ENCODE measurements at regions not wholly inside any gene's neighbourhood (a gene's known extent, or its start where the extent isn't known, plus 50 kb on each side); places are given as distances from the start of the nearest gene placed in this dataset.

DNA sequence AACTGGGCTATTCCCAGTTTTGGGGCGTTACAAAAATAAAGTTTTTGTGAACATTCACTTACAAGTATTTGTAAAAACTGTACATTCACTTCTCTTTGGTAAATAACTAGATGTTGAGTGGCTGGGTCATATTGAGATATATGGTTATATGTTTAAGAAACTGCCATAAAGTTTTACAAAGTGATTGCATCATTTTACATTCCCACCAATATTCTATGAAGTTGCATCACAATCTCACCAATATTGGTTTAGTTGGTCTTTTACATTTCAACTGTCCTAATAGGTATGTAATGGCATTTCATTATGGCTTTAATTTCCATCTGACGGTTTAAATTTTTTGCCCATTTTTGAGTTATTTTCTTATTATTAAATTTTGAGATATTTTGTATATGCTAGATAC, 251.7 kb upstream of the GNAI1 start:
- POLR2A ChIA-PET: no interaction called here
- dilution Hi-C loops (cut with MboI; ENCODE audit: extremely low pct_ligation_motif_present, low sequenced_read_pairs) (no loop called here), intact Hi-C loops (cut with micrococcal nuclease) (no loop called here)
- no peak overlapping the region for H2AFZ ChIP-seq (ENCODE audit: low read depth, low read length)
- no peaks in the 10 kb centered on the region for H3K4me1 ChIP-seq (ENCODE audit: control insufficient read depth, extremely low read depth, insufficient read depth, low read length)
- H3K9me3 ChIP-seq (replicated peaks; ENCODE audit: control insufficient read depth, insufficient read depth, low read length): no peaks in the 10 kb centered on the region
- no peak overlapping the region for H3K27ac ChIP-seq (ENCODE audit: insufficient read depth, low read depth, low read length)
- H3K4me3 ChIP-seq (replicated peaks in 1 of 3; ENCODE audit: insufficient read depth in 1 of 3, low read depth in 1 of 3, low read length in 3 of 3): no peak overlapping the region
- H3K36me3 ChIP-seq (ENCODE audit: control insufficient read depth in 2 of 2, extremely low read depth in 1 of 2, insufficient read depth in 2 of 2, low read length in 2 of 2): no peaks in the 10 kb centered on the region
- no peaks in the 10 kb centered on the region for H3K79me2 ChIP-seq (ENCODE audit: control insufficient read depth, insufficient read depth, low read length)
- TF ChIP-seq POLR2A (IDR thresholded peaks at IDR 0.05; ENCODE audit: low read depth, low read length) (no peak), JUN (IDR thresholded peaks at IDR 0.05; ENCODE audit: borderline replicate concordance, insufficient read depth, insufficient read length, low read depth) (no peak), MYC (IDR thresholded peaks at IDR 0.05; ENCODE audit: low read depth, low read length) (no peak), EZH2 (IDR thresholded peaks at IDR 0.05; ENCODE audit: borderline replicate concordance, low read depth, low read length, severe bottlenecking) (no peak), FOS (IDR thresholded peaks at IDR 0.05; ENCODE audit: borderline replicate concordance, insufficient read depth, low read length) (no peak), GATA2 (IDR thresholded peaks at IDR 0.05; ENCODE audit: insufficient read depth, insufficient read length, low read depth, low read length) (no peak), POLR2AphosphoS5 (IDR thresholded peaks at IDR 0.05; ENCODE audit: insufficient read depth, low read depth, low read length) (no peak)
- TF ChIP-seq, protein P1, sequence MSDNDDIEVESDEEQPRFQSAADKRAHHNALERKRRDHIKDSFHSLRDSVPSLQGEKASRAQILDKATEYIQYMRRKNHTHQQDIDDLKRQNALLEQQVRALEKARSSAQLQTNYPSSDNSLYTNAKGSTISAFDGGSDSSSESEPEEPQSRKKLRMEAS (IDR thresholded peaks at IDR 0.05; ENCODE audit: insufficient read depth, insufficient read length): no peak
- no peak overlapping the region for H3K9ac ChIP-seq (replicated peaks; ENCODE audit: extremely low read depth, insufficient read depth, low read length)
- no peaks in the 10 kb centered on the region for H3K9me1 ChIP-seq (replicated peaks; ENCODE audit: control insufficient read depth, extremely low read depth, insufficient read depth, low read length)
- FAIRE-seq (no peak), DNase-seq (ENCODE audit: low read depth, low spot score) (no peak)
- no TSS peak for BruUV-seq (replicated peaks)
- no peaks in the 10 kb centered on the region for H4K20me1 ChIP-seq (replicated peaks; ENCODE audit: control insufficient read depth, extremely low read depth, insufficient read depth, low read length)
- CTCF ChIA-PET: no interaction called here
- H3K27me3 ChIP-seq (ENCODE audit: control insufficient read depth in 2 of 2, insufficient read depth in 2 of 2, low read length in 2 of 2): no peaks in the 10 kb centered on the region
- H3K4me2 ChIP-seq (ENCODE audit: insufficient read depth, low read length): no peak overlapping the region

GRCh38 chr7:79880312-79880711, 254.3 kb upstream of the GNAI1 start:
- TF ChIP-seq GATA2 (IDR thresholded peaks at IDR 0.05; ENCODE audit: insufficient read depth, insufficient read length, low read depth, low read length) (no peak), POLR2AphosphoS5 (IDR thresholded peaks at IDR 0.05; ENCODE audit: insufficient read depth, low read depth, low read length) (no peak)
- Histone ChIP-seq H3K4me3 (replicated peaks in 1 of 3; ENCODE audit: insufficient read depth in 1 of 3, low read depth in 1 of 3, low read length in 3 of 3) (no peak overlapping the region), H3K27ac (ENCODE audit: insufficient read depth, low read depth, low read length) (no peak overlapping the region), H3K9me1 (replicated peaks; ENCODE audit: control insufficient read depth, extremely low read depth, insufficient read depth, low read length) (no peaks in the 10 kb centered on the region), H3K4me1 (ENCODE audit: control insufficient read depth, extremely low read depth, insufficient read depth, low read length) (no peaks in the 10 kb centered on the region), H3K79me2 (ENCODE audit: control insufficient read depth, insufficient read depth, low read length) (no peaks in the 10 kb centered on the region), H3K27me3 (ENCODE audit: control insufficient read depth in 2 of 2, insufficient read depth in 2 of 2, low read length in 2 of 2) (no peaks in the 10 kb centered on the region), H4K20me1 (replicated peaks; ENCODE audit: control insufficient read depth, extremely low read depth, insufficient read depth, low read length) (no peaks in the 10 kb centered on the region), H2AFZ (ENCODE audit: low read depth, low read length) (no peak overlapping the region), H3K4me2 (ENCODE audit: insufficient read depth, low read length) (no peak overlapping the region), H3K9ac (replicated peaks; ENCODE audit: extremely low read depth, insufficient read depth, low read length) (no peak overlapping the region), H3K9me3 (replicated peaks; ENCODE audit: control insufficient read depth, insufficient read depth, low read length) (no peaks in the 10 kb centered on the region), H3K36me3 (ENCODE audit: control insufficient read depth in 2 of 2, extremely low read depth in 1 of 2, insufficient read depth in 2 of 2, low read length in 2 of 2) (no peaks in the 10 kb centered on the region)
- ChIA-PET CTCF (no interaction called here), POLR2A (no interaction called here)
- FAIRE-seq: no peak
- dilution Hi-C loops (cut with MboI; ENCODE audit: extremely low pct_ligation_motif_present, low sequenced_read_pairs) (no loop called here), intact Hi-C loops (cut with micrococcal nuclease) (no loop called here)
- DNase-seq (ENCODE audit: low read depth, low spot score): no peak
- no TSS peak for BruUV-seq (replicated peaks)

All from endothelial cell of umbilical vein (primary cell).